ENCODE measurements at regions not wholly inside any gene's neighbourhood (a gene's known extent, or its start where the extent isn't known, plus 50 kb on each side); places are given as distances from the start of the nearest gene placed in this dataset.
"Not testable (repeated sequence)": the region's sequence is repeated elsewhere in the genome, so short reads cannot be mapped to it uniquely, and the experiment has no call there.

DNA sequence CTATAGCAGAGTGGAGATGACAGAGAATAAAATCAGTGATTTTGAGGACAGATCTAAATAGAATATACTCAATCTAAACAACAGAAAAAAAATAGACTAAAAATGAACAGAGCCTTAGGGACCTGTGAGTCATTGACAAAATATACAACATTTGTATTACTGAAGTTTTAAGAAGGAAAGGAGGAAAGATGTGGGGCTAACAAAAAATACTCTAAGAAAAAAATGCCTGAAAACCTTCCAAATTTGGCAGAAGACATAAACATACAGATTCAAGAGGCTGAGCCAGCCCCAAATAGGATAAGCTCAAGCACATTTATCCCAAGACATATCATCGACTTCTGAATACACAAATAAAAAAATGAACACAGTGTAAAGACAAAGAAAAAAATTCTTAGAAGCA, 123.6 kb upstream of the INTU start:
- in situ Hi-C loops (cut with MboI): no loop called here
- H3K4me3 ChIP-seq: no peak overlapping the region
- no peak overlapping the region for H2AFZ ChIP-seq
- 86 to 94% methylated on average over 1 of the region's 1 CpG for WGBS, 2 experiments (ENCODE audit: low coverage in 1 of 2, low lambda C conversion rate in 2 of 2, missing lambda C conversion rate in 2 of 2)
- H3F3A ChIP-seq (ENCODE audit: insufficient read depth): no peaks in the 10 kb centered on the region
- no peaks in the 10 kb centered on the region for H3K9me3 ChIP-seq (ENCODE audit: low read depth)
- H3K79me2 ChIP-seq (ENCODE audit: insufficient read depth): no peaks in the 10 kb centered on the region
- no peaks in the 10 kb centered on the region for H3K9me2 ChIP-seq (ENCODE audit: insufficient read depth)
- peaks cover 6% of the 10 kb centered on the region; the same call in 1 of the 2 replicates for H3K4me1 ChIP-seq (ENCODE audit: insufficient read depth)
- no peak overlapping the region for H3K27ac ChIP-seq
- no peaks in the 10 kb centered on the region for H3K36me3 ChIP-seq (ENCODE audit: low read depth)
- H3K4me2 ChIP-seq (ENCODE audit: unreplicated experiment): no peak overlapping the region
- peak; percentile 8 for DNase-seq
- TF ChIP-seq EZH2 (IDR thresholded peaks at IDR 0.05; ENCODE audit: insufficient read depth, poor library complexity, severe bottlenecking) (no peak), EZH2phosphoT487 (IDR thresholded peaks at IDR 0.05; ENCODE audit: insufficient read depth, low read depth) (no peak)
- no peaks in the 10 kb centered on the region for H4K20me1 ChIP-seq (ENCODE audit: insufficient read depth)
- H3K9ac ChIP-seq: no peak overlapping the region
- H3K27me3 ChIP-seq (replicated peaks; ENCODE audit: insufficient read depth): no peaks in the 10 kb centered on the region

DNA sequence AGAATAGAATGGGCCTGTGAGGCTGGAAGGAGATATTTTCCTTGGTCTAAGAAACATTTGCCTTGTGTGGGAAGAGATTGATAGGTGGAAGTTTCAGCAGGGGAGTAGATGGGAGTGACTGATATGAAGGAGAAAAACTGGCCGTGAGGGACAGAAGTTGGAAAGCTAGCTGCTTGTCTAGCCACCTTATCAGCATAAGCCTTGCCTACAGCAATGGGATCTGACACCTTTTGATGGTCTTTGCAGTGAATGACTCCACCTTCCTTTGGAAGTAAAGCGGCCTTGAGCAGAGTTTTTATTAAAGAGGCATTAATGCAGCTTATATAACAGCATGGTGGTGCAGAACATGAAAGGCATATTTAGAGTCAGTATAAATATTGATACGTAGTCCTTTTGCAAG, 120.1 kb upstream of the INTU start:
- H3K4me1 ChIP-seq (ENCODE audit: insufficient read depth); H3K4me3 ChIP-seq; H3K9me3 ChIP-seq (ENCODE audit: low read depth); H3K27ac ChIP-seq; H3K9ac ChIP-seq; H3K9me2 ChIP-seq (ENCODE audit: insufficient read depth); H2AFZ ChIP-seq; H3K4me2 ChIP-seq (ENCODE audit: unreplicated experiment); H3K36me3 ChIP-seq (ENCODE audit: low read depth); H3K27me3 ChIP-seq (replicated peaks; ENCODE audit: insufficient read depth); H3F3A ChIP-seq (ENCODE audit: insufficient read depth); in situ Hi-C loops (cut with MboI); DNase-seq; H4K20me1 ChIP-seq (ENCODE audit: insufficient read depth); H3K79me2 ChIP-seq (ENCODE audit: insufficient read depth): not testable (repeated sequence)
- WGBS, 2 experiments (ENCODE audit: low coverage in 1 of 2, low lambda C conversion rate in 2 of 2, missing lambda C conversion rate in 2 of 2): 66 to 68% methylated on average over 3 of the region's 3 CpGs

GRCh38 chr4:127515259-127515658, 117.5 kb upstream of the INTU start:
- H3K79me2 ChIP-seq (ENCODE audit: insufficient read depth); H2AFZ ChIP-seq; in situ Hi-C loops (cut with MboI); H3K36me3 ChIP-seq (ENCODE audit: low read depth); H3K4me3 ChIP-seq; DNase-seq; H3K4me2 ChIP-seq (ENCODE audit: unreplicated experiment); H3K9me3 ChIP-seq (ENCODE audit: low read depth); H3K27ac ChIP-seq; H4K20me1 ChIP-seq (ENCODE audit: insufficient read depth); H3K9me2 ChIP-seq (ENCODE audit: insufficient read depth); H3K4me1 ChIP-seq (ENCODE audit: insufficient read depth); H3F3A ChIP-seq (ENCODE audit: insufficient read depth); H3K9ac ChIP-seq; H3K27me3 ChIP-seq (replicated peaks; ENCODE audit: insufficient read depth): not testable (repeated sequence)
- WGBS, 2 experiments (ENCODE audit: low coverage in 1 of 2, low lambda C conversion rate in 2 of 2, missing lambda C conversion rate in 2 of 2): 68 to 71% methylated on average over 7 of the region's 7 CpGs

DNA sequence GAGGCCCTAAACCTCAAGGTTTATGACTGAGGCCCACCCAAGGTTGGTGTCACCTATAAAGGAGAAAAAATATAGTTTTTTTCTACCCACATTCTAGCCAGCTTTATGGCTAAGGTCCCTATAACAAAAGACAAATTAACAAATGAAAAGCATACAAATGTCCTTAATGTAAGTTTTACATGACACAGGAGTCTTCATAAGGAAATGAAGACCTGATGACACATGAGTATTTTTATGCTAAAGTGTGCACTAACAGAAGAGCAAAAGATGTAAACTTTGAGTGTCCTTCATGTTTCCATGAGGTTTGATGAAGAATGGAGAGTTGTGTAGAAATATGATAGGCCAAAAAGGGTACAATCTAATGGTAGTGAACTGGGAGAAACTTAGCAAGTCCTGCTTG, 114.7 kb upstream of the INTU start:
- no peak for DNase-seq
- TF ChIP-seq EZH2phosphoT487 (IDR thresholded peaks at IDR 0.05; ENCODE audit: insufficient read depth, low read depth) (no peak), EZH2 (IDR thresholded peaks at IDR 0.05; ENCODE audit: insufficient read depth, poor library complexity, severe bottlenecking) (no peak)
- H3K9me2 ChIP-seq (ENCODE audit: insufficient read depth): no peaks in the 10 kb centered on the region
- no peaks in the 10 kb centered on the region for H3K4me1 ChIP-seq (ENCODE audit: insufficient read depth)
- H3K4me2 ChIP-seq (ENCODE audit: unreplicated experiment): no peak overlapping the region
- no peaks in the 10 kb centered on the region for H3K9me3 ChIP-seq (ENCODE audit: low read depth)
- H3K9ac ChIP-seq: no peak overlapping the region
- no peaks in the 10 kb centered on the region for H3F3A ChIP-seq (ENCODE audit: insufficient read depth)
- H3K4me3 ChIP-seq: no peak overlapping the region
- no peak overlapping the region for H3K27ac ChIP-seq
- no peaks in the 10 kb centered on the region for H3K36me3 ChIP-seq (ENCODE audit: low read depth)
- no peaks in the 10 kb centered on the region for H3K79me2 ChIP-seq (ENCODE audit: insufficient read depth)
- no peaks in the 10 kb centered on the region for H4K20me1 ChIP-seq (ENCODE audit: insufficient read depth)
- no peaks in the 10 kb centered on the region; the same call in 1 of the 2 replicates for H3K27me3 ChIP-seq (replicated peaks; ENCODE audit: insufficient read depth)
- in situ Hi-C loops (cut with MboI): no loop called here
- H2AFZ ChIP-seq: no peak overlapping the region

GRCh38 chr4:127521463-127521862, 111.3 kb upstream of the INTU start:
- H3K9ac ChIP-seq: no peak overlapping the region
- H3K27ac ChIP-seq: no peak overlapping the region
- H3K36me3 ChIP-seq (ENCODE audit: low read depth): no peaks in the 10 kb centered on the region
- DNase-seq: no peak
- TF ChIP-seq EZH2phosphoT487 (IDR thresholded peaks at IDR 0.05; ENCODE audit: insufficient read depth, low read depth): no peak
- no peak for TF ChIP-seq EZH2 (IDR thresholded peaks at IDR 0.05; ENCODE audit: insufficient read depth, poor library complexity, severe bottlenecking)
- no peaks in the 10 kb centered on the region for H3K9me3 ChIP-seq (ENCODE audit: low read depth)
- H3F3A ChIP-seq (ENCODE audit: insufficient read depth): no peaks in the 10 kb centered on the region
- H2AFZ ChIP-seq: no peak overlapping the region
- no peaks in the 10 kb centered on the region for H3K79me2 ChIP-seq (ENCODE audit: insufficient read depth)
- no peaks in the 10 kb centered on the region for H3K9me2 ChIP-seq (ENCODE audit: insufficient read depth)
- WGBS, 2 experiments (ENCODE audit: low coverage in 1 of 2, low lambda C conversion rate in 2 of 2, missing lambda C conversion rate in 2 of 2): 1 to 2% methylated on average over 2 of the region's 2 CpGs
- H3K4me3 ChIP-seq: no peak overlapping the region
- H3K4me2 ChIP-seq (ENCODE audit: unreplicated experiment): no peak overlapping the region
- H3K27me3 ChIP-seq (replicated peaks; ENCODE audit: insufficient read depth): no peaks in the 10 kb centered on the region
- in situ Hi-C loops (cut with MboI): no loop called here
- no peaks in the 10 kb centered on the region for H3K4me1 ChIP-seq (ENCODE audit: insufficient read depth)
- no peaks in the 10 kb centered on the region for H4K20me1 ChIP-seq (ENCODE audit: insufficient read depth)

Measured in GM23248 (cell line).